Activated naive CD8-positive, alpha-beta T cell (primary cell): ENCODE measurements at regions not wholly inside any gene's neighbourhood (a gene's known extent, or its start where the extent isn't known, plus 50 kb on each side); places are given as distances from the start of the nearest gene placed in this dataset.

ENCODE experiments used
- H3K27ac Mint-ChIP-seq: one replicate; pipeline ENCODE4 v1.8.0; 2021; ENCODE audit warnings: mixed read lengths
- H3K27me3 Mint-ChIP-seq: one replicate; pipeline ENCODE4 v1.8.0; 2021; ENCODE audit warnings: mixed read lengths
- H3K36me3 Mint-ChIP-seq: one replicate; pipeline ENCODE4 v1.8.0; 2021; ENCODE audit warnings: mixed read lengths
- H3K4me1 Mint-ChIP-seq: one replicate; pipeline ENCODE4 v1.8.0; 2021; ENCODE audit warnings: low read depth, mixed read lengths
- H3K4me3 Mint-ChIP-seq: one replicate; pipeline ENCODE4 v1.8.0; 2021; ENCODE audit warnings: mild to moderate bottlenecking, mixed read lengths
- H3K9me3 Mint-ChIP-seq: one replicate; pipeline ENCODE4 v1.8.0; 2021; ENCODE audit warnings: low read depth, mixed read lengths

DNA sequence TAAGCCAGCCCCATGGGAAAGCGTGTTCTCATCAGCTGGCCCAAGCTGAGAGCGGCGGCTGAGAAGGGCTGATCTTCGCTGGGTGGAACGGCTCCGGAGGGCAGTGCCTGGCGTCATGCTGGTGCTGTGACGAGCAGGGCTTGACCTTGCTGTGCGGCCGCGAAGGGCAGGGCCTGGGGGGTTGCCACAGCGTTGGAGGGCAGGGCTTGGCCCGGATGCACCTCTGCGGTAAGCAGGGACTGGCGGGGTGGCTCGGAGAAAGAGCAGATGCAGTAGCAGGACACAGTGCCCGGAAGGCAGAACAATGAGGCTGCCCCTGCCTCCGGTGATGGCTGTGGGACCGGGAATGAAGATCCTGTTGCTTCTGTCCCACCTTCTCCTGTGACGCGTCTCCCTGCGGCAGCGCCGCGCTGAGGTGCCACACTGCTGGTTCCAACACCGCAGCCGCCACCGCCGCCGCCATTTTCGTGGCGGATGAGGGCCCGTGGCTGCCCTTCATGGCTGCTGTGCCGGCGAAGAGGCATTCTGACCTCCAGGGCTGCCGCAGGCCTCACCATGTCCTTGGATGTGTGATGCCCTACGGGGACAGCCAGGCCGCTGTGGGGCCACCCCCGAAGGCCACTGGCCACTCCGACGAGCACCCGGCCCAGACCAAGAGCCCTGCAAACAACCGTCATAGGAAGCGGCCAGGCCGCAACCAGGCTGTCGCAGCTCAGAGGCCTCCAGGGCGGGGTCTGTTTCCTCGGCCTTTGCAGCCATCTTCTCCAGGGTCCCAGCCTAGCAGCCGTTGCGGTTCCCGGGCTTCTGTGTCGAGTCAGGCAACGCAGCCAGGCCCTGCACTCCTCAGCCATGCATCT lies 890.5 kb upstream of the CTNND2 start:
- no peaks in the 10 kb centered on the region for H3K27me3 Mint-ChIP-seq
- no peak overlapping the region for H3K4me3 Mint-ChIP-seq
- no peaks in the 10 kb centered on the region for H3K36me3 Mint-ChIP-seq
- no peaks in the 10 kb centered on the region for H3K4me1 Mint-ChIP-seq
- H3K9me3 Mint-ChIP-seq: peaks cover 10% of the 10 kb centered on the region
- H3K27ac Mint-ChIP-seq: no peak overlapping the region

DNA sequence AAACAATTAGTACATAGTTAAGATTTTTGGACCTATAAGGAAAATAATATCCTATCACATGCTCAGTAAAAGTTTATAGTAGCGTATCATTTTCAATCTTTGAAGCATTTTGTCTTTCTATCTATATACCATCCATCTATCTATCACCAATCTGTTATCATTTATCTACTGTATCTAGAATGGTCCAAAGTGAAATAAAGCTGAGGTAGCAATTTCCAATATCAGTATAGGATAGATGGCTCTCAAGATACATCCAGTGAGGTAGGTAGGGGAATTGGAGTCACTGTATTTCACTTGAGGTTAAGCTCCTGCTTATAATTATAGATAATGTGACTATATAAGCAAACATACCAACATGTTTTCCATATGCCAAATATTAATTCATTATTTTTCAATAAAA lies 889.1 kb upstream of the CTNND2 start:
- Mint-ChIP-seq H3K9me3 (peaks cover 10% of the 10 kb centered on the region), H3K4me1 (no peaks in the 10 kb centered on the region), H3K27ac (no peak overlapping the region), H3K4me3 (no peak overlapping the region), H3K36me3 (no peaks in the 10 kb centered on the region), H3K27me3 (no peaks in the 10 kb centered on the region)

DNA sequence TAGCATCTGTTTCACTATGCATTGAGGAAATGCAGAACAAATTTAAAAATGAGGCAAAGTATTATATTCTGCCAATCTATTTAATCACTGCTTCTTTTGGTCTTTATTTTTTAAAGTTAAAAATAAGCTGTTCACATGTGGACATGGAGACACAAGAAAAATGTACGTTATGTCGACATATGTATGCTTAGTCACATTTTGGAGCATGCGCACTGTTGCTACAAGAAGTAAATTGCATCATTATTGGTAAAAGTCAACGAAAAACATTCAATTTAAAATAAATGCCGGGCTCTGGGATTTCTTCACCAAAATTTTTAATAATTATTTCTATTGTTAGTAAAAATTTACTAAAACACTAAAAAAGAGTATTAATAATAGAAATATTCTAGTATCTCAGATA lies 876.3 kb upstream of the CTNND2 start:
- Mint-ChIP-seq H3K9me3 (peaks cover 13% of the 10 kb centered on the region), H3K36me3 (no peaks in the 10 kb centered on the region), H3K27ac (no peak overlapping the region), H3K4me1 (no peaks in the 10 kb centered on the region), H3K27me3 (no peaks in the 10 kb centered on the region), H3K4me3 (no peak overlapping the region)

DNA sequence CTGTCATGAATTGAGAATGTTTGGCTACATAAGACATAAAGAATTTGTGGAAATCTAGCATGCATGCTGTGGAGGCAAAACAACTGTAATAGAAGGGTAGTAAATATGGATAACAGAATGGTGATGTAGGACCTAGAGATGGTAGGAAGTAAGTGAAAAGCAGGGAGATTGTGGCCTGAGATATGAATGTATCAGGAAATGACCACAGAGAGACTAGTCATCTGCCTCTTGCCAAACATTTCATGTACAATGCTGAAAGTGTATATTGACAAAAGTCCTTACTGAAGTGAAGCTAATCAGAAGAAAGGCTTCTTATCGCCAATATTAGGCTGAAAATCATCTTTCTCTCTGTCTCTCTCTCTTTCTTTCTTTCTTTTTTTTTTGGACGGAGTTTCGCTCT lies 873.1 kb upstream of the CTNND2 start:
- Mint-ChIP-seq H3K27ac (no peak overlapping the region), H3K36me3 (no peaks in the 10 kb centered on the region), H3K4me1 (no peaks in the 10 kb centered on the region), H3K27me3 (no peaks in the 10 kb centered on the region), H3K4me3 (no peak overlapping the region), H3K9me3 (peaks cover 19% of the 10 kb centered on the region)

DNA sequence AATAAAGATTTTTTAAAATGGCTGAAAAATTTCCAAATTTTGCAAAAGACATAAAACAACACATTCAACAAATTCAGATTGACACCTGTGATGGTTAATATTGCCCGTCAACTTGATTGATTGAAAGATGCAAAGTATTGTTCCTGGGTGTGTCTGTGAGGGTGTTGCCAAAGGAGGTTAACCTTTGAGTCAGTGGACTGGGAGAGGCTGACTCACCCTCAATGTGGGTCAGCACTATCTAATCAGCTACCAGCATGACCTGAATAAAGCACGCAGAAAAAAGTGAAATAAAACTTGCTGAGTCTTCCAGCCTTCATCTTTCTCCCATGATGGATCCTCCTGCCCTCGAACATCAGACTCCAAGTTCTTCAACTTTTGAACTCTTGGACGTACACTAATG lies 868.0 kb upstream of the CTNND2 start:
- H3K27me3 Mint-ChIP-seq: no peaks in the 10 kb centered on the region
- H3K4me3 Mint-ChIP-seq: no peak overlapping the region
- no peak overlapping the region for H3K27ac Mint-ChIP-seq
- H3K9me3 Mint-ChIP-seq: peaks cover 12% of the 10 kb centered on the region
- H3K4me1 Mint-ChIP-seq: no peaks in the 10 kb centered on the region
- H3K36me3 Mint-ChIP-seq: no peaks in the 10 kb centered on the region

DNA sequence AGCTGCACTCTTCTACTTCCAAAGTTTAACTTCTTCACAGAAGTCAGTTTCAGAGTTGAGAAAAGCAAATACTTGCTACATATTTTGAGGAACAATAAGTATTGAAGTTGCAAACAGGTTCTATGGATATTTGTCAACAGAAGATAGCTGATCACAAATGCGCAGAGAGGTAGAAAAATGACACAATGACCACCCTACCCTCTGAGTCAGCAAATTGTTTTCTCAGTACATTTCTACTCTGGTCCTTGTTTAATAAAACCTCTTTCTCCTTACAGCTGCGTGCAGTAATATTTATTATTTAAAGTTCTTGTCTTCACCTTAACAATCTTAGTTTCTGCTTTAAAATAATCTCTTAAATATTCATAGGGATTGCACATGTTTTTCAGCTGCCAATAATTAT lies 855.1 kb upstream of the CTNND2 start:
- no peaks in the 10 kb centered on the region for H3K4me1 Mint-ChIP-seq

DNA sequence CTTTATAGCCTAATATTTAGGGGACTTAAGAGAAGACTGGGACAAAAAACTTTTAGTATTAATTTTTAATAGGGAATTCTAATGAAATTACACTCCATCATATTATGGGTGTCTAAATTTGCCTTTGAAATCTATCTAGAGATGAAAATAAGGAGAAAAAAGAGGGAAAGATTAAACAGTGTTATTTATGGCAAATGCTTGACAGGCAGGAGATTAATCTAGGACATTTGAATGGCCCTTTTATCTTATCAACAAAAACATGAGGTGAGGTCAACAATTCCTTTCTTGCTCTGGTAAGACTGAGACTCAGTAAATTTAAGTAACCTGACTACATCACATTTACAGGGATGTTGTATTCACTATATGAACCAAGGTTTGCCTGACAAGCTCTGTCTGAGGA lies 852.8 kb upstream of the CTNND2 start:
- no peaks in the 10 kb centered on the region for H3K4me1 Mint-ChIP-seq

More for the DNA sequence above, 855.1 kb upstream of the CTNND2 start:
- H3K36me3 Mint-ChIP-seq: no peaks in the 10 kb centered on the region
- no peak overlapping the region for H3K4me3 Mint-ChIP-seq
- no peaks in the 10 kb centered on the region for H3K27me3 Mint-ChIP-seq
- H3K27ac Mint-ChIP-seq: no peak overlapping the region
- H3K9me3 Mint-ChIP-seq: no peaks in the 10 kb centered on the region

DNA sequence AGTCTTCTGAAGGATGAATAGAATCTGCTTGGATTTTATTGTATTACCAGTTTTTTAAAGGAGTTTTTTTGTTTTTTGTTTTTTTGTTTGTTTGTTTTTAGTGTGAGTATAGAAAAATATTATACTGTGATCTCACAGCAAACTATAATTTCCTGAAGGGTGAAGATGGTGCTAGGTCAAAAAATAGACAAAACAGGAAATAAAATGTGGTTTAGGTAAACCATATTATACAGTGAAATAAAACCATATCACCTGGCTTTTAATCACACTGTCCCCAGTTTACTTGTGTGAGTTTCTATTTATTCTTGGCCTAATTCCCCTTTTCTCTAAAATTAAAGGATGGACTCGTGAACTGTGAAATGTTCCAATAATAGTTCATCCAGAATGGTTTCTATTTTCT lies 841.3 kb upstream of the CTNND2 start:
- Mint-ChIP-seq H3K4me1 (no peaks in the 10 kb centered on the region), H3K36me3 (no peaks in the 10 kb centered on the region), H3K27me3 (no peaks in the 10 kb centered on the region), H3K27ac (no peak overlapping the region), H3K9me3 (peaks cover 28% of the 10 kb centered on the region), H3K4me3 (no peak overlapping the region)

More for the DNA sequence above, 852.8 kb upstream of the CTNND2 start:
- Mint-ChIP-seq H3K4me3 (no peak overlapping the region), H3K27me3 (no peaks in the 10 kb centered on the region), H3K27ac (no peak overlapping the region), H3K9me3 (peaks cover 5% of the 10 kb centered on the region), H3K36me3 (no peaks in the 10 kb centered on the region)

DNA sequence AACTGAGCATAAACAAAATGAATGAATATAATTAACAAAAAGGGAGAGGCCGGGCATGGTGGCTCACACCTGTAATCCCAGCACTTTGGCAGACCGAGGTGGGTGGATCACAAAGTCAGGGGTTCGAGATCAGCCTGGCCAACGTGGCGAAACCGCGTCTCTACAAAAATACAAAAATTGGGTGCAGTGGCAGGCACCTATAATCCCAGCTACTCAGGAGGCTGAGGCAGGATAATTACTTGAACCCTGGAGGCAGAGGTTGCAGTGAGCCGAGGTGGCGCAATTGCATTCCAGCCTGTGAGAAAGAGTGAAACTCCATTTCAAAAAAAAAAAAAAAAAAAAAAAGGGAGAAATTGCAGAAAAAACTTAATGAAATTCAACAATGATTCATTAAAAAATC lies 839.3 kb upstream of the CTNND2 start:
- Mint-ChIP-seq H3K27ac (no peak overlapping the region), H3K36me3 (no peaks in the 10 kb centered on the region), H3K9me3 (peaks cover 23% of the 10 kb centered on the region)

DNA sequence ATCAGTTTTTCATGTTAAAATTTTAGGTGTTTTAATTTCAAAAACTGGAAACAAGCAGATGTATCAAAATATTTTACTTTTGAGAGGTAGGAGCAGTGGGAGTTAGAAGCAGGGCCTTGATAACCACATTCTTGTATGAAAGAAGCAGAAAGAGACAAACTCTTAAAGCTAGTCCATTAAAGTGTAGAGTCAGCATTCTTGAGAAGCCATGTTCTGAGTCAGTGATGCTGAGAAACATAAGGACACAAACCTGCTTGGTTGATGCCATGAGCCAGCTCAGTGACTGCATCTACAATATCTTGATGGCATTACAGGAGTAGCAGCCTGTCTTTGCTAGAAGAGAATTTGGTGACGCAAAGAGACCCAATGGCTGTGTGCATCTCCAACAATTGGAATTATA lies 826.1 kb upstream of the CTNND2 start:
- Mint-ChIP-seq H3K9me3 (peaks cover 28% of the 10 kb centered on the region), H3K36me3 (no peaks in the 10 kb centered on the region), H3K4me1 (no peaks in the 10 kb centered on the region), H3K27me3 (no peaks in the 10 kb centered on the region), H3K4me3 (no peak overlapping the region), H3K27ac (no peak overlapping the region)

More for the DNA sequence above, 839.3 kb upstream of the CTNND2 start:
- H3K27me3 Mint-ChIP-seq: no peaks in the 10 kb centered on the region
- H3K4me3 Mint-ChIP-seq: no peak overlapping the region
- no peaks in the 10 kb centered on the region for H3K4me1 Mint-ChIP-seq

DNA sequence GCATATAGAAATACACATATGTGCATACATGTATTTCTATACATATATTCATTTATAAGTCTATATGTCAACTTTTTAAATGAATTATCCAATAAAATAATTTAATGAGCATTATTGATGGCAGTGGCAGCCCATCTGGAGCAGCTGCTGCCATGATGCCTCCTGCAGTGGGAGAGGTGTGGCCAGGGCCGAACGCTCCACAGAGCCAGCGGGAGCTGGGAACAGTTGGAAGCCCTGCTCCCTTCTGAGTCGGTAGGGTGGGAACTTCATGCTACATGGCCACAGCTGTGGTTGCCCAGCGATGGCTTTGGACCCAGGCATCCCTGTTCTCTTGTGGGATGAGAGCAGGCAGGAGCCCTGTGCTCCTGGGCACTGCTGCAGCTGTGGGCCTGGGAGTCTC lies 812.4 kb upstream of the CTNND2 start:
- H3K27me3 Mint-ChIP-seq: no peaks in the 10 kb centered on the region
- no peak overlapping the region for H3K4me3 Mint-ChIP-seq
- H3K4me1 Mint-ChIP-seq: no peaks in the 10 kb centered on the region
- no peaks in the 10 kb centered on the region for H3K36me3 Mint-ChIP-seq
- H3K9me3 Mint-ChIP-seq: peaks cover 9% of the 10 kb centered on the region
- H3K27ac Mint-ChIP-seq: no peak overlapping the region

DNA sequence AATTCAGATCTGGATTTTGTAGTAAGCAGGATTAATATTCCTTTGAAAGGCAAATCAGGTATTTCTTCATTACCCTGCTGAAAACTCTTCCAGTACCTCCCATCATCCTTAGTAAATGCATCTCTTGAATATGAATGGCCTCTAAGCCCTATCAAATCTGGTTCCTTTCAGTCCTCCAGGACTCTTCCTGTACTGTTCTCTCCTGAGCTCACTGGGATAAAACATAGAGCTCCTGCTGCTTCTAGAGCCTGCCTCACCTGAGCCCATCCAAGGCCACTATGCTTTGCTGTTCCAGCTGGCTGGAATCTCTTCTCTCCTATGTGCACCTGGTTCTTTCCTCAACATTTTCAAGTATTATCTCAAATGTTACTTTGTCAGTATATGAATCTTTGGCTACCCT lies 803.3 kb upstream of the CTNND2 start:
- Mint-ChIP-seq H3K27ac (no peak overlapping the region), H3K27me3 (no peaks in the 10 kb centered on the region), H3K4me3 (no peak overlapping the region), H3K9me3 (peaks cover 25% of the 10 kb centered on the region), H3K4me1 (no peaks in the 10 kb centered on the region), H3K36me3 (no peaks in the 10 kb centered on the region)

DNA sequence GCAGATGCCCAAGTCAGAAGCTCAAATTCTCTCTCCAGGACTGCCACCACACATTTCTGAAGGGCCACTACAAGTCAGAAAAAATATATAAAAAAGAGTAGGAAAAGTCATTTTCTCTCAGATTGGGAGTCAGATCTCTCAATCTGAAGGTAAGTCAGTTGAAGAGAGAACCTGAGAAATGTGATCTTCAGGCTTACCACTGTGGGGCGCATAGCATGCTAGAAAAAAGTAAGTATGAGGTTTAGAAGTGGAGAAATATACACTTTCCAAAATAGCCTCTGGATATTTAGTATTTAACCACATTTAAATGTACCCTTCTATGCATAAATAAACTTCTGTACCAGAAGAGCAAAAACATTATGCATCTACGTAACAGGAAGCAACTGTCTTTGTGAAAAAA lies 800.7 kb upstream of the CTNND2 start:
- Mint-ChIP-seq H3K27ac (no peak overlapping the region), H3K9me3 (peaks cover 32% of the 10 kb centered on the region), H3K36me3 (no peaks in the 10 kb centered on the region), H3K27me3 (no peaks in the 10 kb centered on the region), H3K4me3 (no peak overlapping the region), H3K4me1 (no peaks in the 10 kb centered on the region)

DNA sequence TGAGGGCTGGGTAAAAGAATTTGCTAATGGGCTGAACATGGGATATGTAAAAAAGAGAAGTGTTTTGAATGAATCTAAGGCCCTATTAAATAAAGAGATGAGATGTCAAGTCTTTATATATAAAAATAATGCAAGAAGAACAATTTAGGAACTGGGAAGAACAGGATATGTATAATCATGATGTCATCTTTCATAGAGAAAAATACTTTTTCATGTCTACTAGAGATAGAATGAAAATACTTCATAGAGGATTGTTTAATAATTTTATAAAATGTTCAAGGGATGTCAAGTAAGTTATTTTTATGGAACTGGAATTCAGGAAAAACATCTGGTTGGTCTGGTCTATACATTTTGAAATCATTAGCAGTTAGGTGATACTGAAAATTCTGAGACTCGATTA lies 799.0 kb upstream of the CTNND2 start:
- Mint-ChIP-seq H3K4me1 (no peaks in the 10 kb centered on the region), H3K27ac (no peak overlapping the region), H3K4me3 (no peak overlapping the region), H3K36me3 (no peaks in the 10 kb centered on the region), H3K9me3 (peaks cover 29% of the 10 kb centered on the region), H3K27me3 (no peaks in the 10 kb centered on the region)

DNA sequence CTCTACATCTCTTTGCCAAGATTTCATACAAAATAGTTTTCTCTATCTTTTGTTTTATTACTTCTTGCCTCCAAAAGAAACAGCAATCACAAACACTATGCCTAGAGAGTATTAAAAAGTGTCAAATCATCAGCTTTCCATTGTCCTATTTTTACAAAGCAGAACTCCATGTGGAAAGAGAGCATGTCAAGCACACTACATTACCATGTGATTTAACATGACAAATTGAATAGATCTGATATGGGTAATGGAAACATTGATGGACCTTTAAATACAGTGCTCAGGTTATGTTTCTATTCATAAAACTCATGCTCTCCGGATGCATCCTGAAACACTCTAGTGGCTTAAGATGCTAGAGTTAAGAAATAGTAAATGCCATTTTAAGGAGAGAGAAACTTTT lies 791.4 kb upstream of the CTNND2 start:
- Mint-ChIP-seq H3K27ac (no peak overlapping the region), H3K4me1 (no peaks in the 10 kb centered on the region), H3K4me3 (no peak overlapping the region), H3K9me3 (peaks cover 23% of the 10 kb centered on the region), H3K27me3 (no peaks in the 10 kb centered on the region), H3K36me3 (no peaks in the 10 kb centered on the region)

DNA sequence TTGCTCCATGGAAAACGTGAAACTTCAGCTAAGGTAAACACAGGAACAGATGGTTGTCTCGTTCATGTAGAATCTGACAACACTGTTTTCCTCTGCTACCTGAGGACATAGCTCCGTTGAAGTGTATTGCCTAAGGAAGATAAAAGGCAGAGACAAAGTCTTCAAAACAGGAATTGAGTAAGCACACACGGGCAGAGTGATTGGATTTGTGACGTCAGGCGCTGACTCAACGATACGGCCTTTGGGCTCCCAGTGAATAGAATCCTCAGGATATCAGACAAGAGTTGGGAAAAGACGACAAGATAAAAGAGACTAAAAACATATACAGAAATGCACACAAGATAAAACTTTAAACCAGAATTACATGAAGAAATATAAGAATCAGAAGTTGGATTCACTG lies 787.1 kb upstream of the CTNND2 start:
- no peaks in the 10 kb centered on the region for H3K4me1 Mint-ChIP-seq
- H3K4me3 Mint-ChIP-seq: no peak overlapping the region
- no peak overlapping the region for H3K27ac Mint-ChIP-seq
- H3K36me3 Mint-ChIP-seq: no peaks in the 10 kb centered on the region
- H3K27me3 Mint-ChIP-seq: no peaks in the 10 kb centered on the region
- peaks cover 18% of the 10 kb centered on the region for H3K9me3 Mint-ChIP-seq
